NCI-H748 (cell line): ENCODE measurements at regions not wholly inside any gene's neighbourhood (a gene's known extent, or its start where the extent isn't known, plus 50 kb on each side); places are given as distances from the start of the nearest gene placed in this dataset.
A peak's percentile ranks its signal among the peaks of the same experiment; 100 is the strongest.

ENCODE experiments used
- DNase-seq: peaks from one replicate; lab custom pipeline; 2025; ENCODE audit not compliant: unreplicated experiment; lab: John Stamatoyannopoulos, UW

GRCh38 chr5:4212981-4213819 is 617.6 kb downstream of the IRX1 start:
- no peak for DNase-seq

- no peak for DNase-seq
These were observed 619.5 kb downstream of the IRX1 start for GRCh38 chr5:4215143-4215542.

GRCh38 chr5:4216142-4216541 is 620.5 kb downstream of the IRX1 start:
- no peak for DNase-seq

GRCh38 chr5:4220016-4220415 is 624.4 kb downstream of the IRX1 start:
- no peak for DNase-seq

- no peak for DNase-seq
These were observed 625.4 kb downstream of the IRX1 start for GRCh38 chr5:4221048-4221447.

- DNase-seq: no peak
These were observed 626.5 kb downstream of the IRX1 start for GRCh38 chr5:4222147-4222546.

- DNase-seq: no peak
These were observed 627.2 kb downstream of the IRX1 start for GRCh38 chr5:4222821-4223220.

GRCh38 chr5:4225741-4226140 is 630.1 kb downstream of the IRX1 start:
- DNase-seq: no peak

- no peak for DNase-seq
These were observed 630.9 kb downstream of the IRX1 start for GRCh38 chr5:4226565-4226964.

- DNase-seq: no peak
These were observed 633.1 kb downstream of the IRX1 start for GRCh38 chr5:4228708-4229107.

GRCh38 chr5:4229414-4230292 is 634.0 kb downstream of the IRX1 start:
- no peak for DNase-seq

- DNase-seq: no peak
These were observed 634.8 kb downstream of the IRX1 start for GRCh38 chr5:4230471-4230785.

- DNase-seq: peak; percentile 57
These were observed 635.4 kb downstream of the IRX1 start for GRCh38 chr5:4230786-4231641.

GRCh38 chr5:4232084-4232483 is 636.5 kb downstream of the IRX1 start:
- DNase-seq: no peak

GRCh38 chr5:4233671-4234070 is 638.0 kb downstream of the IRX1 start:
- peak; percentile 43 for DNase-seq

- no peak for DNase-seq
These were observed 648.0 kb downstream of the IRX1 start for GRCh38 chr5:4243479-4244264.

GRCh38 chr5:4244306-4244705 is 648.7 kb downstream of the IRX1 start:
- DNase-seq: peak; percentile 77

GRCh38 chr5:4245076-4245475 is 649.4 kb downstream of the IRX1 start:
- no peak for DNase-seq

GRCh38 chr5:4245511-4245910 is 649.9 kb downstream of the IRX1 start:
- no peak for DNase-seq

GRCh38 chr5:4246447-4246846 is 650.8 kb downstream of the IRX1 start:
- no peak for DNase-seq

- DNase-seq: no peak
These were observed 654.6 kb downstream of the IRX1 start for GRCh38 chr5:4250254-4250653.
